ENCODE measurements at regions not wholly inside any gene's neighbourhood (a gene's known extent, or its start where the extent isn't known, plus 50 kb on each side); places are given as distances from the start of the nearest gene placed in this dataset.

DNA sequence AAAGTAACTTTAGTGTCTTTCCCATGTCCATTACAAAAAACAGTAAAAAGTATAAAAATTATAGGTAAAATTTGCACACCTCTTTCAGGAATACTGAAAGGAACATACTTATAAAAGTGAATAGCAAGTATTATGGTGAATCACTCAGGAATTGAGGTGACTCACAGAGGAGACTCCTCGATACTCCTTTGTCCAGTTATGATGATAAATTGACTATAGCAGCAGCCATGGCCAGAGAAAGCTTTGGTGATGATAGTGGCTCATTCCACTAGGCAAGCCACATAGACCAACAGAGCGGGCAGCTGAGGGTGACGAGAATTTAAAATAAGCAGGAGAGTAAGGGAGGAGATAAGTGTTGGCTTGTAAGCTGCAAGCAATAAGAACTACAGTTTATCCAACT, 1231.1 kb upstream of the CELF2 start:
- TF ChIP-seq EZH2phosphoT487 (IDR thresholded peaks at IDR 0.05; ENCODE audit: insufficient read depth, low read depth): no peak
- no peak for TF ChIP-seq EZH2 (IDR thresholded peaks at IDR 0.05; ENCODE audit: insufficient read depth, poor library complexity, severe bottlenecking)
